ENCODE measurements at regions not wholly inside any gene's neighbourhood (a gene's known extent, or its start where the extent isn't known, plus 50 kb on each side); places are given as distances from the start of the nearest gene placed in this dataset.

DNA sequence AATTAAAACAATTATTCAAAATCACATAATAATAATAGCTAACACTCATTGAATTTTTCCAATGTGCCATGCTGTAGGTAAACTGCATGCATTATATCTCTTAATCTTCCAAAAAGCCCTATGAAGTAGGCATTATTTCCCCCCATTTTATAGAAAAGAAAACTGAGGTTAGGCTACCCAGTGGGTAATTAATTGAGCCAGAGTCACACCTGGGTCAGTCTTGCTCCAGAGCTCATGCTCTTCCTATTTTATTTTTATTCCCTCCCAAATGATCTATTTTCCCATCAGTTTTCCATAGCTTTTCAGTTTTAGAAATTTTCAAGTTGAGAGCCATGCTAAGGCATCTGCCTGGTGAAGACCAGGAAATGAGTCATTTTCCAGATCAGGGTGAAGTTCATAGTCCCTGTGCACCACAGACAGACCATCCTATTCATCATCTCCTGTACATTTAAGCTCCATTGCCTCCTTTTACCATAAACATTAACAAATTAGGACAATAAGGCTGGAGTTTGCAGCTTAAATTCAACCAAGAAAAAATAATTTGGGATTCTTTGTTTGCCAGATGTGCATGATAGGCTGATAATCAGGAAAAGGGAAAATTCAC, 417.3 kb downstream of the OTOL1 start:
- no peak overlapping the region for H3K27ac ChIP-seq (ENCODE audit: low read depth in 1 of 2, low read length in 1 of 2)
- DNase-seq (no peak), ATAC-seq (ENCODE audit: insufficient read depth, low FRiP score) (no peak)
- no peak overlapping the region for H3K4me3 ChIP-seq
- TF ChIP-seq, protein P1, sequence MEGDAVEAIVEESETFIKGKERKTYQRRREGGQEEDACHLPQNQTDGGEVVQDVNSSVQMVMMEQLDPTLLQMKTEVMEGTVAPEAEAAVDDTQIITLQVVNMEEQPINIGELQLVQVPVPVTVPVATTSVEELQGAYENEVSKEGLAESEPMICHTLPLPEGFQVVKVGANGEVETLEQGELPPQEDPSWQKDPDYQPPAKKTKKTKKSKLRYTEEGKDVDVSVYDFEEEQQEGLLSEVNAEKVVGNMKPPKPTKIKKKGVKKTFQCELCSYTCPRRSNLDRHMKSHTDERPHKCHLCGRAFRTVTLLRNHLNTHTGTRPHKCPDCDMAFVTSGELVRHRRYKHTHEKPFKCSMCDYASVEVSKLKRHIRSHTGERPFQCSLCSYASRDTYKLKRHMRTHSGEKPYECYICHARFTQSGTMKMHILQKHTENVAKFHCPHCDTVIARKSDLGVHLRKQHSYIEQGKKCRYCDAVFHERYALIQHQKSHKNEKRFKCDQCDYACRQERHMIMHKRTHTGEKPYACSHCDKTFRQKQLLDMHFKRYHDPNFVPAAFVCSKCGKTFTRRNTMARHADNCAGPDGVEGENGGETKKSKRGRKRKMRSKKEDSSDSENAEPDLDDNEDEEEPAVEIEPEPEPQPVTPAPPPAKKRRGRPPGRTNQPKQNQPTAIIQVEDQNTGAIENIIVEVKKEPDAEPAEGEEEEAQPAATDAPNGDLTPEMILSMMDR (IDR thresholded peaks at IDR 0.05; ENCODE audit: control extremely low read depth, extremely low read depth), result no peak
- no peak overlapping the region for H3K9ac ChIP-seq (ENCODE audit: insufficient read depth in 1 of 2, low read length in 2 of 2)
- H3K27me3 ChIP-seq (ENCODE audit: control insufficient read depth in 3 of 3, insufficient read depth in 3 of 3, low read length in 2 of 3), result no peaks in the 10 kb centered on the region
- no peaks in the 10 kb centered on the region for H3K36me3 ChIP-seq (ENCODE audit: control insufficient read depth in 4 of 4, insufficient read depth in 4 of 4, low read length in 4 of 4)
- H3K4me1 ChIP-seq (ENCODE audit: control insufficient read depth in 5 of 5, insufficient read depth in 5 of 5, low read length in 5 of 5), result peaks cover 0 to 17% (median 3%) of the 10 kb centered on the region in 5 donors
- H3K9me3 ChIP-seq (ENCODE audit: control insufficient read depth in 4 of 4, insufficient read depth in 3 of 4, low read length in 3 of 4), result no peaks in the 10 kb centered on the region

DNA sequence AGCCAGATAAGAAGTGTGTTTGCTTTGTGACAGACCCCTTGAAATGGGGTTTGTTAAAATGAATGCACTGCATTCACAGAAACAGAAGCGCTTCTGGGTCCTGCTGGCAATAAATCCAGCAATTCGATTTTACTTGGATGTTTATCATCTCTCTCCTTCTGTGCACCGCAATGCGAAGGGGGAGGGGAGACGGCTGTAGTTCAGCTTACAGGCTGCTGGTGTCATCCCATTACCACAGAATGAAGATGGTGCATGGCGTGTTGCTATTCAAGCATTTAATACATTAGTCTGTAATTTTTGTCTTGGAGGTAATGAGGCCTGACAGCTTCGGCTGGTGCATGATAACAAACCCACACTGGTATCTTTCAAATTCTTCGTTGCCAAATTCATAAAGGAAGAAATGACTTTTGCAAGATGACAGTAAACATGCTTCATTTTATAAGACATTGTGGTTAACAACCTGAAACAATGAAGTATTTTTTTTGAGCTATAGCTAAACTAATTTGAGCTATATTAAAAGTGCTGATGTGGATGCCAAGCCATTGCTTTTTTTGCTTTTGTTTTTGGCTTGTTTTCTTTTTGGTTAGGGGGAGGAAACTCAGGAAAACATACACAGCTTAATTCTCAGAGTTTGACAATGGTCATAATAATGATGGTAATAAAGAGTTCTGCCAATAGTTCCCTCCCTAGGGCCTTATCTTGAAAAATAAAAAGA, 418.3 kb downstream of the OTOL1 start:
- peak overlapping the region in 1 of 2 donors; percentile 34 for H3K9ac ChIP-seq (ENCODE audit: insufficient read depth in 1 of 2, low read length in 2 of 2)
- no peaks in the 10 kb centered on the region for H3K9me3 ChIP-seq (ENCODE audit: control insufficient read depth in 4 of 4, insufficient read depth in 3 of 4, low read length in 3 of 4)
- no peaks in the 10 kb centered on the region for H3K27me3 ChIP-seq (ENCODE audit: control insufficient read depth in 3 of 3, insufficient read depth in 3 of 3, low read length in 2 of 3)
- TF ChIP-seq, protein P1 (IDR thresholded peaks at IDR 0.05; ENCODE audit: control extremely low read depth, extremely low read depth), result no peak
- H3K4me1 ChIP-seq (ENCODE audit: control insufficient read depth in 5 of 5, insufficient read depth in 5 of 5, low read length in 5 of 5), result peaks cover 0 to 17% (median 3%) of the 10 kb centered on the region in 5 donors
- no peak overlapping the region for H3K27ac ChIP-seq (ENCODE audit: low read depth in 1 of 2, low read length in 1 of 2)
- 38 to 39% methylated on average over 8 of the region's 8 CpGs for WGBS, 2 donors
- no peaks in the 10 kb centered on the region for H3K36me3 ChIP-seq (ENCODE audit: control insufficient read depth in 4 of 4, insufficient read depth in 4 of 4, low read length in 4 of 4)
- no peak for ATAC-seq (ENCODE audit: insufficient read depth, low FRiP score)
- peak; percentile 56 to 77 (median 59) for DNase-seq
- no peak overlapping the region for H3K4me3 ChIP-seq

DNA sequence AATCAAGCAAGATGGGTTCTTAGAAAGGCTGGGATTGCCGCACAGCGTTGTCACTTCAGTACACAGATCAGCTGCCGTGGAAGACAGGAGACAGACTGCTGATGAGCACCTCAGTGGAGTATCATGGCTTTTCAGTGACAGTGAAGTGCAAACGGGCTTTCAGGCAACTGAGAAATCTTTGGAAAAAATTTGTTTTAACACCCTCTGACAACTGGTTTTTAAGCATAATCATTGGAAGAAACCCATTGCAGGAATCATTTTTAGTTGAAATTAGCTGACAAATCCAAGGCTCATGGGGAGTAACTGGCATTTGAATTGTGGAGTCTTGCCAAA, 418.8 kb downstream of the OTOL1 start:
- Histone ChIP-seq H3K27ac (ENCODE audit: low read depth in 1 of 2, low read length in 1 of 2) (no peak overlapping the region), H3K36me3 (ENCODE audit: control insufficient read depth in 4 of 4, insufficient read depth in 4 of 4, low read length in 4 of 4) (no peaks in the 10 kb centered on the region), H3K9me3 (ENCODE audit: control insufficient read depth in 4 of 4, insufficient read depth in 3 of 4, low read length in 3 of 4) (no peaks in the 10 kb centered on the region), H3K4me1 (ENCODE audit: control insufficient read depth in 5 of 5, insufficient read depth in 5 of 5, low read length in 5 of 5) (peaks cover 0 to 17% (median 3%) of the 10 kb centered on the region in 5 donors), H3K9ac (ENCODE audit: insufficient read depth in 1 of 2, low read length in 2 of 2) (no peak overlapping the region), H3K27me3 (ENCODE audit: control insufficient read depth in 3 of 3, insufficient read depth in 3 of 3, low read length in 2 of 3) (no peaks in the 10 kb centered on the region), H3K4me3 (no peak overlapping the region)
- TF ChIP-seq, protein P1 (IDR thresholded peaks at IDR 0.05; ENCODE audit: control extremely low read depth, extremely low read depth), result no peak
- 48 to 77% methylated on average over 4 of the region's 4 CpGs for WGBS, 2 donors
- no peak for ATAC-seq (ENCODE audit: insufficient read depth, low FRiP score)
- peak in 2 of 3 donors; percentile 15 to 21 for DNase-seq
